ENCODE measurements at regions not wholly inside any gene's neighbourhood (a gene's known extent, or its start where the extent isn't known, plus 50 kb on each side); places are given as distances from the start of the nearest gene placed in this dataset.

- Histone ChIP-seq H3K4me3 (no peak overlapping the region), H3K4me1 (no peaks in the 10 kb centered on the region), H3K36me3 (no peaks in the 10 kb centered on the region), H3K27me3 (no peaks in the 10 kb centered on the region), H3K9me3 (no peaks in the 10 kb centered on the region), H3K27ac (no peak overlapping the region), H3K9ac (ENCODE audit: low read depth in 2 of 2, low read length in 2 of 2) (no peak overlapping the region)
- intact Hi-C loops (cut with DNase I): no loop called here
- no peak for DNase-seq
- no peak for TF ChIP-seq CTCF (IDR thresholded peaks at IDR 0.05)
These were observed 449.0 kb downstream of the CYLC2 start for GRCh38 chr9:103444176-103444575.

DNA sequence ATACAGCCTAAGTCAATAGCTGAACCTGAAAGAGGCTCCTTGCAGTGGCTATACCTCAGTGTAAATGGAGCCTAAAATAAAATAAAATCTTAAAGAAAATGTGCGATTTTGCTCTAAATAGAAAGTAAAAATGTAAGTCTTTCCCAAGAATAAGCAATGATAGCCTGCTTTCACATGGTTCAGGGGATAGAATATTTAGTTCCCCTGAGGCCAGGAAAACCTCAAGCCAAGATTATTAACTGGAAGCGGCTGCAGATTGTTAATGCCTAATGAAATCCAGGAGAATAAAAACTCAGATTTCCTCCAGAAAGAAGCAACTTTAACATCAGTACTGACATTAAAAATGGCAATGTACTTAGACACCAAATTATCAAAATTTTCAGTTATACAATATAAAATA is 463.7 kb downstream of the CYLC2 start:
- H3K9me3 ChIP-seq: no peaks in the 10 kb centered on the region
- no peak overlapping the region for H3K4me3 ChIP-seq
- no peaks in the 10 kb centered on the region for H3K27me3 ChIP-seq
- no peak overlapping the region for H3K9ac ChIP-seq (ENCODE audit: low read depth in 2 of 2, low read length in 2 of 2)
- no peak overlapping the region for H3K27ac ChIP-seq
- no peaks in the 10 kb centered on the region for H3K36me3 ChIP-seq
- H3K4me1 ChIP-seq: no peaks in the 10 kb centered on the region
- intact Hi-C loops (cut with DNase I): no loop called here
- no peak for TF ChIP-seq CTCF (IDR thresholded peaks at IDR 0.05)
- DNase-seq: no peak

GRCh38 chr9:103471241-103471640 is 476.1 kb downstream of the CYLC2 start:
- Histone ChIP-seq H3K9me3 (no peaks in the 10 kb centered on the region), H3K36me3 (no peaks in the 10 kb centered on the region), H3K9ac (ENCODE audit: low read depth in 2 of 2, low read length in 2 of 2) (no peak overlapping the region), H3K27me3 (no peaks in the 10 kb centered on the region), H3K4me3 (no peak overlapping the region), H3K27ac (no peak overlapping the region), H3K4me1 (no peaks in the 10 kb centered on the region)
- intact Hi-C loops (cut with DNase I): no loop called here
- no peak for DNase-seq
- TF ChIP-seq CTCF (IDR thresholded peaks at IDR 0.05): no peak

- H3K9me3 ChIP-seq: no peaks in the 10 kb centered on the region
- no peak for TF ChIP-seq CTCF (IDR thresholded peaks at IDR 0.05)
- H3K27me3 ChIP-seq: no peaks in the 10 kb centered on the region
- H3K27ac ChIP-seq: no peak overlapping the region
- H3K4me3 ChIP-seq: no peak overlapping the region
- intact Hi-C loops (cut with DNase I): no loop called here
- no peaks in the 10 kb centered on the region for H3K4me1 ChIP-seq
- no peaks in the 10 kb centered on the region for H3K36me3 ChIP-seq
- no peak for DNase-seq
- H3K9ac ChIP-seq (ENCODE audit: low read depth in 2 of 2, low read length in 2 of 2): no peak overlapping the region
These were observed 479.0 kb downstream of the CYLC2 start for GRCh38 chr9:103474156-103474555.

DNA sequence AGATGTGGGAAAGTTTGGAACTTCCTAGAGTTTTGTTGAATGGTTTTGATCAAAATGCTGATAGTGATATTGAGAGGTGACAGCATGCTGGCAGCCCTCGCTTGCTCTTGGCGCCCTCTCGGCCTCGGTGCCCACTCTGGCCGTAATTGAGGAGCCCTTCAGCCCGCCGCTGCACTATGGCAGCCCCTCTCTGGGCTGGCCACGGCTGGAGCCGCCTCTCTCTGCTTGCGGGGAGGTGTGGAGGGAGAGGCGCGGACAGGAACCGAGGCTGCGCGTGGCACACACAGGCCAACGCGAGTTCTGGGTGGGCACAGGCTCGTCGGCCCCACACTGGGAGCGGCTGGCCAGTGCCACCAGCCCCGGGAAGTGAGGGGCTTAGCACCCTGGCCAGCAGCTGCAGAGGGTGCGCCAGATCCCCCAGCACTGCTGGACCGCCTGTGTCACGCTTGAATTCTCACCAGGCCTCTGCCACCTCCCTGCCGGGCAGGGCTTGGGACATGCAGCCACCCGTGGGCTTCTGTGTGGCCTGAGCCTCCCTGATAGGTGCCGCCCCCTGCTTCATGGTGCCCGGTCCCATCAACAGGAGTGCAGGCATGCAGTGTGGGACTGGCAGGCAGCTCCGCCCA is 488.5 kb downstream of the CYLC2 start:
- no peaks in the 10 kb centered on the region for H3K36me3 ChIP-seq
- H3K9ac ChIP-seq (ENCODE audit: low read depth in 2 of 2, low read length in 2 of 2): no peak overlapping the region
- intact Hi-C loops (cut with DNase I): no loop called here
- H3K4me3 ChIP-seq: no peak overlapping the region
- H3K27ac ChIP-seq: no peak overlapping the region
- no peaks in the 10 kb centered on the region for H3K4me1 ChIP-seq
- H3K27me3 ChIP-seq: no peaks in the 10 kb centered on the region
- no peak for TF ChIP-seq CTCF (IDR thresholded peaks at IDR 0.05)
- no peak for DNase-seq
- H3K9me3 ChIP-seq: no peaks in the 10 kb centered on the region
